ENCODE measurements at regions not wholly inside any gene's neighbourhood (a gene's known extent, or its start where the extent isn't known, plus 50 kb on each side); places are given as distances from the start of the nearest gene placed in this dataset.

DNA sequence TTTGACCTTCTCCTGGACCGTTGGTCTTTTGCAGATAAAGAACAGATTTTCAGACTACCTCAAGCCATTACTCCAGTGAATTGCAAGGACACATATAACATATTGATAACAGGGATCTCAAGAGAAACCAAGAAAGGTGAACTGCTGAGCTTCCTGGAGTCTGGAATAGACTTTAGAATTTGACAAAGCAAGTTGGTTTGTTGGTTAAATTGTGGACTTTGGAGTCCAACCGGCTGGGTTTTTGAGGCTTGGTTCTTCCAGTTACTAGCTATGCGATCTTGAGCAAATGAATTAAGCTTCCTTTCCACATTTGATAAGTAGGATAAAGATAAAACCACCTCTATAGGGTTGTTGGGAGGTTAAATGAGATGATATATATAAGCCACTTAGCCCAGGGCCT, 233.1 kb downstream of the SHQ1 start:
- Histone ChIP-seq H2BK15ac (ENCODE audit: low read depth, low read length) (no peak overlapping the region), H3K9ac (ENCODE audit: extremely low read depth, insufficient read length, low read length) (no peak overlapping the region), H3K4ac (ENCODE audit: low read depth, low read length) (no peak overlapping the region), H3T11ph (ENCODE audit: low read length) (no peak overlapping the region), H3K18ac (ENCODE audit: insufficient read length, low read depth, low read length) (no peak overlapping the region), H3K4me1 (ENCODE audit: insufficient read depth, low read length) (no peaks in the 10 kb centered on the region), H3K23ac (ENCODE audit: insufficient read length, low read depth, low read length) (no peak overlapping the region), H3K9me3 (ENCODE audit: control insufficient read depth, low read depth, low read length) (no peaks in the 10 kb centered on the region), H2AFZ (ENCODE audit: low read length) (no peak overlapping the region), H2AK5ac (ENCODE audit: insufficient read length, low read length) (no peak overlapping the region), H2BK5ac (ENCODE audit: insufficient read length, low read length) (no peak overlapping the region), H3K56ac (ENCODE audit: insufficient read length, low read depth, low read length) (no peak overlapping the region), H3K23me2 (ENCODE audit: insufficient read length, low read depth, low read length, poor library complexity, severe bottlenecking) (no peaks in the 10 kb centered on the region), H4K20me1 (ENCODE audit: control insufficient read depth, insufficient read depth, insufficient read length) (no peaks in the 10 kb centered on the region), H3K79me1 (ENCODE audit: insufficient read depth, low read depth, low read length, poor library complexity, severe bottlenecking) (no peaks in the 10 kb centered on the region), H2BK20ac (ENCODE audit: low read depth, low read length, poor library complexity, severe bottlenecking) (no peak overlapping the region), H3K27ac (ENCODE audit: insufficient read length, low read depth, low read length) (no peak overlapping the region), H4K5ac (ENCODE audit: insufficient read length, low read depth, low read length) (no peak overlapping the region), H2BK120ac (ENCODE audit: low read depth, low read length, poor library complexity, severe bottlenecking) (no peak overlapping the region), H4K8ac (replicated peaks; ENCODE audit: insufficient read length, low read depth, low read length) (no peak overlapping the region), H4K91ac (ENCODE audit: insufficient read length, low read depth, low read length) (no peak overlapping the region), H3K79me2 (ENCODE audit: insufficient read depth, low read length) (no peaks in the 10 kb centered on the region), H3K14ac (ENCODE audit: insufficient read depth, low read length) (no peak overlapping the region), H2BK12ac (ENCODE audit: insufficient read length, low read depth, low read length) (no peak overlapping the region), H3K4me2 (ENCODE audit: insufficient read depth, insufficient read length, low read length) (no peak overlapping the region), H3K27me3 (ENCODE audit: insufficient read depth, low read length) (no peaks in the 10 kb centered on the region)
- Mint-ChIP-seq H3K36me3 (ENCODE audit: insufficient read depth in 1 of 3, low read depth in 3 of 3) (peaks cover 0 to 5% (median 0%) of the 10 kb centered on the region in 3 experiments; a peak in 2 of 7 replicates), H3K4me1 (peaks cover 0 to 5% of the 10 kb centered on the region in 2 experiments; a peak in 1 of 4 replicates), H3K27ac (no peak overlapping the region), H3K27me3 (ENCODE audit: low read depth) (no peaks in the 10 kb centered on the region), H3K4me3 (no peak overlapping the region), H3K9me3 (no peaks in the 10 kb centered on the region)
- DNase-seq = no peak
- WGBS (ENCODE audit: extremely low coverage, insufficient read length, low lambda C conversion rate) = no CpG with 5 or more reads among the region's 3 CpGs
- TF ChIP-seq CTCF (conservative IDR thresholded peaks at IDR 0.05) = no peak

All from H9 (cell line).